Sigmoid colon (tissue), 3 donors: ENCODE measurements at regions not wholly inside any gene's neighbourhood (a gene's known extent, or its start where the extent isn't known, plus 50 kb on each side); places are given as distances from the start of the nearest gene placed in this dataset.

Source experiments
- CTCF ChIP-seq, 4 experiments: fragments of 450-650 bp in 3 of 4; fragments of 200-600 bp in 1 of 4; IDR thresholded peaks; one replicate each; pipeline ENCODE4 v1.5.1; 2016 to 2019; ENCODE audit warnings: antibody characterized with exemption in 4 of 4, mild to moderate bottlenecking in 3 of 4, moderate library complexity in 2 of 4
- POLR2A ChIP-seq, 2 donors: fragments of 450-650 bp; IDR thresholded peaks; one replicate each; pipeline ENCODE4 v1.6.1; 2016; ENCODE audit warnings: antibody characterized with exemption in 2 of 2, mild to moderate bottlenecking in 2 of 2, moderate library complexity in 2 of 2

DNA sequence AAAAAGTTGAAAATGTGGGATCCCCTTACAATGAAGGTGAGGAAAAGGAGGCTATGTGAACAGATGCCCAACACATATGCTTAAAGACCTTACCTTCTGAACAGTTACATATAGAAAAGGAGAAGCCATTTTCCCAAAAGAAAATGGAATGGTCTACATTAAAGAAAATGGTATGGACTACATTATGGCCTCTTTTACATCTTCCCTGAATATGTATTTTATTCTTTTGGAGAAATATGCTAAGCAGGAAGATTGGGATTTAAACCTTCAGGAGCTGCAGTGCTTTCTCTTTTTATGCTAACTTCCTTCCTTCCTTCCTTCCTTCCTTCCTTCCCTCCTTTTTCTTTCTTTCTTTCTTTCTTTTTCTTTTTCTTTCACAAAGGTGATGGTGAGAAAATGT, 155.4 kb downstream of the SEC23IP start:
- TF ChIP-seq CTCF (IDR thresholded peaks at IDR 0.05) (no peak), POLR2A (IDR thresholded peaks at IDR 0.05) (no peak)
